GM12875 (cell line): ENCODE measurements at regions not wholly inside any gene's neighbourhood (a gene's known extent, or its start where the extent isn't known, plus 50 kb on each side); places are given as distances from the start of the nearest gene placed in this dataset.

Experiments
- H3K4me3 ChIP-seq: one replicate; pipeline ENCODE4 v1.5.1; 2011; ENCODE audit warnings: low read depth, low read length, control low read depth
- CTCF ChIP-seq: IDR thresholded peaks from 2 replicates; pipeline ENCODE4 v1.5.1; 2011; ENCODE audit warnings: low read depth, mild to moderate bottlenecking, control low read depth, inconsistent platforms, low read length, moderate library complexity, borderline replicate concordance; ENCODE audit not compliant: insufficient read depth

DNA sequence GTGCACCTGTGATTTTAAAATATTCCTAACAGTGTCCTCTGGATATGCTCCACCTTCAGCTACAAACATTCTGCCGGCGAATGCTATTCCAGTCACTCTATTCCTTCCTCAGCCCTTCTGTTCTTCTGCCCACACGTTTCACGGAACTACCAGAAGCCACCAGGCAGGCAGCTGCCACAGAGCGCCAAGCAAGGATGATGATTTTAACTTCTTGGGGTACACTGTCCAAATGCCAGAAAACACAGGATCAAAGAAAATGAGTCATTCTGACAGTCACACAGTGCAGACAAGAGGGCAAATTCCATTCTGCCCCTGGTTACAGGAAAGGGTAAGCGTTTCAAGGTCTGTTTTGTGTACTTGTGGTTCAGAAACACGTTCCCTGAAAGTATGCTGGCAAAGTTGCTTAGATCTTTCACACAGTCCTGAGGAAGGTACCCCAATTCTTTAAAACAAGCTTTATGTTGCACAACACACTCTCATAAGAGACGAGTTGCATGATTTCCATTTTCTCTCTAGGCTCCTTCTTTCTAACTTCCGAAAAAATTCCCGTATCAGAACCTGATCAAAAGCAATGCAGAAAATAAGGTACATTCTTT, 508.3 kb upstream of the PKN2 start:
- no peak overlapping the region for H3K4me3 ChIP-seq
- TF ChIP-seq CTCF = no peak

GRCh38 chr1:88179943-88180342, 504.1 kb upstream of the PKN2 start:
- H3K4me3 ChIP-seq = no peak overlapping the region
- TF ChIP-seq CTCF = no peak

- peak; percentile 90 for TF ChIP-seq CTCF
- no peak overlapping the region for H3K4me3 ChIP-seq
These were observed 503.5 kb upstream of the PKN2 start for GRCh38 chr1:88180449-88181108.

GRCh38 chr1:88186911-88187310, 497.2 kb upstream of the PKN2 start:
- H3K4me3 ChIP-seq = no peak overlapping the region
- TF ChIP-seq CTCF = no peak

DNA sequence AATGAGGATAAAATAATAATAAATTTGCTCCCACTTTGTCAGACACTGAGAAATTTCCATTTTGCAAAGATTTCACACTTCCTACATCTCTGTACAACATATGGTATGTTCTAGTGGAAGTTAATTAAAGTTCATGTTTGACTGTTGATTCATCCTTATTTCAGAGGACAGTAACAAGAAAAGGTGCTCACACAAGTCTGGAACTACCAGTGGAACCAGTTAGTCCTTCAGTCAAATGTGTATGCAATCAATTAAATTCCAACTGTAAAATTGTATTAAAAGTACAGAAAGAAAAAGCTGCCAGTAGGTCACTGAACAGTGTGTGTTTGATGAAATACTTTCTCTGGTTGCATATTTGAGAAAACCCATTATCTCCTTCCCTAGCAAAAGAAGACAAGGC, 496.0 kb upstream of the PKN2 start:
- no peak for TF ChIP-seq CTCF
- H3K4me3 ChIP-seq = no peak overlapping the region

- TF ChIP-seq CTCF = no peak
- no peak overlapping the region for H3K4me3 ChIP-seq
These were observed 494.5 kb upstream of the PKN2 start for GRCh38 chr1:88189525-88189924.

DNA sequence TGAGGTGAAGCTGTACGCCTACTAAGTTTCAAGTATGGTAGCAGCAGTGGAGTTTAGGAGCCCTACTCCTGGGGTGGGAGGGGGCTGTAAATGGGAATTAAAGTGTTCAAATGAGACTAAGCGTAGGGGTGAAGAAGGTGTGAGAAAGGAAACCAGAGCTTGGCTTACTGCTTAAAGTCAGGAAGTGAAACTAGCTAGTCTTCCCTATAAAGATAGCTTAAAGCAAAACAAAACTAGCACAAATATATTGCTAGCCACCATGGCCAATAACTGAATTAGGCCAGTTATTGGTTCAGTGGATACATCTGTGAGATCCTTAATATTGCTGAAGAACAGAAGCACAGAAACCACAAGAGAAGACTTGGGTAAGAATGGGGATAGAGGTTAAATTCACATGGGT, 492.2 kb upstream of the PKN2 start:
- no peak overlapping the region for H3K4me3 ChIP-seq

More for the DNA sequence above, 492.2 kb upstream of the PKN2 start:
- TF ChIP-seq CTCF = no peak
